ENCODE measurements at regions not wholly inside any gene's neighbourhood (a gene's known extent, or its start where the extent isn't known, plus 50 kb on each side); places are given as distances from the start of the nearest gene placed in this dataset.

- DNase-seq (ENCODE audit: low spot score) = no peak
Measured at GRCh38 chr2:145203891-145204290, 684.0 kb upstream of the ZEB2 start.

- DNase-seq (ENCODE audit: low spot score) = no peak
Measured at GRCh38 chr2:145199827-145200706, 680.1 kb upstream of the ZEB2 start.

- no peak for DNase-seq (ENCODE audit: low spot score)
Measured at GRCh38 chr2:145199042-145199441, 679.1 kb upstream of the ZEB2 start.

GRCh38 chr2:145198555-145198954, 678.6 kb upstream of the ZEB2 start:
- DNase-seq (ENCODE audit: low spot score) = no peak

GRCh38 chr2:145197944-145198343, 678.0 kb upstream of the ZEB2 start:
- no peak for DNase-seq (ENCODE audit: low spot score)

GRCh38 chr2:145194673-145195072, 674.8 kb upstream of the ZEB2 start:
- no peak for DNase-seq (ENCODE audit: low spot score)

- DNase-seq (ENCODE audit: low spot score) = no peak
Measured at GRCh38 chr2:145190031-145190703, 670.2 kb upstream of the ZEB2 start.

- DNase-seq (ENCODE audit: low spot score) = no peak
Measured at GRCh38 chr2:145186303-145186702, 666.4 kb upstream of the ZEB2 start.

GRCh38 chr2:145185696-145186095, 665.8 kb upstream of the ZEB2 start:
- no peak for DNase-seq (ENCODE audit: low spot score)

GRCh38 chr2:145184741-145185651, 665.1 kb upstream of the ZEB2 start:
- no peak for DNase-seq (ENCODE audit: low spot score)

GRCh38 chr2:145169285-145169684, 649.4 kb upstream of the ZEB2 start:
- DNase-seq (ENCODE audit: low spot score) = no peak

- no peak for DNase-seq (ENCODE audit: low spot score)
Measured at GRCh38 chr2:145168091-145168490, 648.2 kb upstream of the ZEB2 start.

GRCh38 chr2:145166731-145167302, 646.9 kb upstream of the ZEB2 start:
- no peak for DNase-seq (ENCODE audit: low spot score)

GRCh38 chr2:145161656-145162055, 641.7 kb upstream of the ZEB2 start:
- no peak for DNase-seq (ENCODE audit: low spot score)

- no peak for DNase-seq (ENCODE audit: low spot score)
Measured at GRCh38 chr2:145160855-145161254, 640.9 kb upstream of the ZEB2 start.

- no peak for DNase-seq (ENCODE audit: low spot score)
Measured at GRCh38 chr2:145159676-145160075, 639.8 kb upstream of the ZEB2 start.

GRCh38 chr2:145157741-145158591, 638.0 kb upstream of the ZEB2 start:
- DNase-seq (ENCODE audit: low spot score) = peak; percentile 68

- DNase-seq (ENCODE audit: low spot score) = no peak
Measured at GRCh38 chr2:145157036-145157675, 637.2 kb upstream of the ZEB2 start.

GRCh38 chr2:145156199-145156598, 636.3 kb upstream of the ZEB2 start:
- DNase-seq (ENCODE audit: low spot score) = no peak

GRCh38 chr2:145155196-145155595, 635.3 kb upstream of the ZEB2 start:
- DNase-seq (ENCODE audit: low spot score) = no peak

GRCh38 chr2:145154731-145155130, 634.8 kb upstream of the ZEB2 start:
- no peak for DNase-seq (ENCODE audit: low spot score)
